IMR-90 (cell line): ENCODE measurements at regions not wholly inside any gene's neighbourhood (a gene's known extent, or its start where the extent isn't known, plus 50 kb on each side); places are given as distances from the start of the nearest gene placed in this dataset.
"Not testable (repeated sequence)": the region's sequence is repeated elsewhere in the genome, so short reads cannot be mapped to it uniquely, and the experiment has no call there.

Source experiments
- ATAC-seq: fragments of 200-7000 bp; cut with Tn5 transposase; 2 replicates; pipeline ENCODE4 v1.9.1; 2020; ENCODE audit warnings: low read depth, mild to moderate bottlenecking, moderate library complexity
- BruUV-seq: library from RNA; stranded (reverse); fragments of 400-500 nt; replicated peaks from 2 replicates; lab custom pipeline; 2021; lab: Mats Ljungman, UMichigan
- CTCF ChIA-PET: fragments of 300-600 bp; formaldehyde crosslinking; extraction: SDS; loops from one replicate; lab custom pipeline; 2021; ENCODE audit warnings: antibody characterized with exemption; lab: Yijun Ruan, JAX
- POLR2A ChIA-PET: fragments of 300-600 bp; sonication (Branson Sonifier 250); formaldehyde crosslinking; loops from one replicate; lab custom pipeline; 2022; ENCODE audit warnings: antibody characterized with exemption; ENCODE audit not compliant: unreplicated experiment; lab: Charles Lee
- DNase-seq: peaks from one replicate; pipeline ENCODE4 v3.0.0; 2013
- H2AFZ ChIP-seq: replicated peaks from 2 replicates; pipeline ENCODE3; 2013; ENCODE audit warnings: low read length, mild to moderate bottlenecking; ENCODE audit not compliant: poor library complexity
- H2AK5ac ChIP-seq: 2 replicates; pipeline ENCODE4 v1.6.1; 2013; ENCODE audit warnings: low read depth, low read length, inconsistent platforms
- H2AK9ac ChIP-seq: replicated peaks from 2 replicates; pipeline ENCODE3; 2013; ENCODE audit warnings: mild to moderate bottlenecking, low read depth, low read length, moderate library complexity; ENCODE audit not compliant: poor library complexity
- H2BK120ac ChIP-seq: 2 replicates; pipeline ENCODE4 v1.6.1; 2013; ENCODE audit warnings: low read depth, low read length, inconsistent platforms
- H2BK15ac ChIP-seq: 3 replicates; pipeline ENCODE4 v1.6.1; 2013; ENCODE audit warnings: low read depth, low read length, inconsistent platforms
- H2BK20ac ChIP-seq: 2 replicates; pipeline ENCODE4 v1.6.1; 2013; ENCODE audit warnings: low read depth, mild to moderate bottlenecking, inconsistent platforms, low read length, moderate library complexity
- H2BK5ac ChIP-seq: 2 replicates; pipeline ENCODE4 v1.6.1; 2013; ENCODE audit warnings: mild to moderate bottlenecking, low read depth, low read length, inconsistent platforms; ENCODE audit not compliant: poor library complexity, severe bottlenecking
- H3K14ac ChIP-seq: replicated peaks from 2 replicates; pipeline ENCODE4 v1.6.1; 2013; ENCODE audit warnings: low read depth, low read length, inconsistent platforms
- H3K18ac ChIP-seq: 2 replicates; pipeline ENCODE4 v1.6.1; 2013; ENCODE audit warnings: low read depth, low read length, control low read depth
- H3K23ac ChIP-seq: 2 replicates; pipeline ENCODE4 v1.6.1; 2013; ENCODE audit warnings: low read depth, low read length, inconsistent platforms
- H3K27ac ChIP-seq: 2 replicates; pipeline ENCODE4 v1.5.1; 2013; ENCODE audit warnings: mild to moderate bottlenecking, control low read depth, low read length; ENCODE audit not compliant: insufficient read depth
- H3K27me3 ChIP-seq: 2 replicates; pipeline ENCODE4 v1.6.1; 2013; ENCODE audit warnings: low read length; ENCODE audit not compliant: control insufficient read depth, insufficient read depth
- H3K36me3 ChIP-seq: 2 replicates; pipeline ENCODE4 v1.6.1; 2013; ENCODE audit warnings: low read length, mixed read lengths; ENCODE audit not compliant: control insufficient read depth, insufficient read depth
- H3K4ac ChIP-seq: 2 replicates; pipeline ENCODE4 v1.6.1; 2013; ENCODE audit warnings: low read depth, low read length, inconsistent platforms
- H3K4me1 ChIP-seq: 2 replicates; pipeline ENCODE4 v1.6.1; 2013; ENCODE audit warnings: low read length, mixed read lengths; ENCODE audit not compliant: control insufficient read depth, insufficient read depth
- H3K4me2 ChIP-seq: 2 replicates; pipeline ENCODE4 v1.6.1; 2013; ENCODE audit warnings: low read depth, mild to moderate bottlenecking, control low read depth, low read length, moderate library complexity
- H3K4me3 ChIP-seq: 2 replicates; pipeline ENCODE4 v1.5.1; 2013; ENCODE audit warnings: low read depth, mild to moderate bottlenecking, control low read depth, low read length, moderate library complexity; ENCODE audit not compliant: insufficient read depth
- H3K56ac ChIP-seq: 2 replicates; pipeline ENCODE4 v1.6.1; 2013; ENCODE audit warnings: low read length, inconsistent platforms; ENCODE audit not compliant: insufficient read depth; ENCODE audit errors: extremely low read depth
- H3K79me1 ChIP-seq, 2 experiments: 2 replicates each; pipeline ENCODE4 v1.6.1; 2013; ENCODE audit warnings: low read length in 2 of 2, inconsistent platforms in 1 of 2, low read depth in 1 of 2
- H3K9ac ChIP-seq: 2 replicates; pipeline ENCODE4 v1.6.1; 2013; ENCODE audit warnings: low read depth, low read length, control low read depth
- H3K9me1 ChIP-seq: 2 replicates; pipeline ENCODE4 v1.6.1; 2013; ENCODE audit warnings: low read length, inconsistent platforms; ENCODE audit not compliant: insufficient read depth
- H3K9me3 ChIP-seq: 2 replicates; pipeline ENCODE4 v1.6.1; 2013; ENCODE audit warnings: low read length; ENCODE audit not compliant: control insufficient read depth, insufficient read depth
- H4K20me1 ChIP-seq: 2 replicates; pipeline ENCODE4 v1.6.1; 2013; ENCODE audit warnings: low read length, inconsistent platforms; ENCODE audit not compliant: insufficient read depth
- H4K5ac ChIP-seq: 2 replicates; pipeline ENCODE4 v1.6.1; 2013; ENCODE audit warnings: mild to moderate bottlenecking, low read depth, low read length, control low read depth
- H4K8ac ChIP-seq, 2 experiments: 2 replicates each; pipeline ENCODE4 v1.6.1; 2013; ENCODE audit warnings: low read depth in 2 of 2, low read length in 2 of 2, control low read depth in 1 of 2, inconsistent platforms in 1 of 2
- H4K91ac ChIP-seq: 2 replicates; pipeline ENCODE4 v1.6.1; 2013; ENCODE audit warnings: low read depth, low read length, inconsistent platforms; ENCODE audit not compliant: insufficient read depth
- WGBS, 2 experiments: methylation state at CpG; one replicate each; pipeline versions ENCODE4 v1.1.5 to v1.1.7; 2013; ENCODE audit warnings: missing lambda C conversion rate in 2 of 2; ENCODE audit not compliant: insufficient read length in 1 of 2; ENCODE audit errors: extremely low coverage in 2 of 2; 5-methylcytosine and 5-hydroxymethylcytosine counted together
- dilution Hi-C: fragments of 300-500 bp; cut with HindIII; formaldehyde crosslinking; loops from one replicate; pipeline ENCODE4 v1.14.3; 2018; ENCODE audit warnings: low sequenced_read_pairs; ENCODE audit not compliant: unreplicated experiment
- in situ Hi-C: fragments of 300-500 bp; cut with MboI; formaldehyde crosslinking; loops from 3 replicates; pipeline ENCODE4 v1.14.3; 2019; ENCODE audit warnings: low sequenced_read_pairs, inconsistent platforms, mixed read lengths
- intact Hi-C: fragments of 100-400 bp; cut with micrococcal nuclease; formaldehyde crosslinking; loops from 2 replicates; pipeline ENCODE4 v1.10.0; 2022

GRCh38 chr2:87534273-87534889, 213.5 kb upstream of the PLGLB2 start:
- peaks cover 24% of the 10 kb centered on the region for H4K20me1 ChIP-seq
- H4K91ac ChIP-seq, H3K4me1 ChIP-seq, H3K79me1 ChIP-seq, H3K4me2 ChIP-seq, dilution Hi-C loops, H2BK120ac ChIP-seq, H3K9me1 ChIP-seq, H2AK9ac ChIP-seq, ATAC-seq, H2AK5ac ChIP-seq, H3K23ac ChIP-seq, H3K18ac ChIP-seq, H3K27ac ChIP-seq, H3K9me3 ChIP-seq, H2BK15ac ChIP-seq, H3K14ac ChIP-seq, H4K5ac ChIP-seq, BruUV-seq, intact Hi-C loops, H3K9ac ChIP-seq, POLR2A ChIA-PET, CTCF ChIA-PET, H3K4ac ChIP-seq, H4K8ac ChIP-seq, H3K56ac ChIP-seq, DNase-seq, in situ Hi-C loops, H2BK20ac ChIP-seq, H3K4me3 ChIP-seq, H3K27me3 ChIP-seq, H3K36me3 ChIP-seq, H2BK5ac ChIP-seq, H2AFZ ChIP-seq: not testable (repeated sequence)
- WGBS, 2 experiments: no CpG with 5 or more reads among the region's 14 CpGs

- H2BK15ac ChIP-seq, H3K9me1 ChIP-seq, POLR2A ChIA-PET, H2BK5ac ChIP-seq, H3K23ac ChIP-seq, H4K5ac ChIP-seq, ATAC-seq, H3K18ac ChIP-seq, BruUV-seq, H3K9me3 ChIP-seq, H4K8ac ChIP-seq, H3K27me3 ChIP-seq, H3K9ac ChIP-seq, CTCF ChIA-PET, H3K14ac ChIP-seq, intact Hi-C loops, H4K91ac ChIP-seq, H2BK20ac ChIP-seq, H3K79me1 ChIP-seq, H3K4me3 ChIP-seq, DNase-seq, H3K27ac ChIP-seq, H3K4ac ChIP-seq, H3K4me1 ChIP-seq, H3K4me2 ChIP-seq, in situ Hi-C loops, H2AFZ ChIP-seq, H2AK5ac ChIP-seq, H3K36me3 ChIP-seq, H3K56ac ChIP-seq, H2BK120ac ChIP-seq, H2AK9ac ChIP-seq, dilution Hi-C loops: not testable (repeated sequence)
- no CpG with 5 or more reads among the region's 5 CpGs for WGBS, 2 experiments
- peaks cover 20% of the 10 kb centered on the region for H4K20me1 ChIP-seq
Observed at GRCh38 chr2:87536427-87536826, 211.5 kb upstream of the PLGLB2 start.
